Stimulated activated CD8-positive, alpha-beta memory T cell treated with anti-CD3 and anti-CD28 coated beads, Interleukin-4, amount 100 ng/mL, for 1 hour (primary cell): ENCODE measurements at regions not wholly inside any gene's neighbourhood (a gene's known extent, or its start where the extent isn't known, plus 50 kb on each side); places are given as distances from the start of the nearest gene placed in this dataset.

Experiments
- DNase-seq, 2 donors: peaks; one replicate each; pipeline ENCODE4 v3.0.0-alpha.2; 2020; ENCODE audit warnings: low read depth in 2 of 2, low spot score in 1 of 2

DNA sequence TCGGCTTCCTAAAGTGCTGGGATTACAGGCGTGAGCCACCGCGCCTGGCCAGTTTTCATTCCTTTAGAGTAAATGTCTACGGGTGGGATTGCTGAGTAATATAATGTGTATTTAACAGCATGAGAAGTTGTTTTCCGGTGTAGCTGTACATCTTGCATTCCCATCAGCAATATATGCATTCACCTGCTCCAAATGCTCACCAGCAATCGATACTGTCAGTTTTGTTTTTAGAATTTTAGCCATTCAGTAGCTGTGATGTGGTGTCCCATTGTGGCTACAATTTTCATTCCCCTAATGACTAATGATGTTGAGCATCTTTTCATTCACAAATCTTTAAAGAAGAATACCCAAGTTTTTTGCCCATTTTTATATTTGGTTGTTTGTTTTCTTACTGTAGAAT is 134.8 kb upstream of the RGMA start:
- no peak for DNase-seq

DNA sequence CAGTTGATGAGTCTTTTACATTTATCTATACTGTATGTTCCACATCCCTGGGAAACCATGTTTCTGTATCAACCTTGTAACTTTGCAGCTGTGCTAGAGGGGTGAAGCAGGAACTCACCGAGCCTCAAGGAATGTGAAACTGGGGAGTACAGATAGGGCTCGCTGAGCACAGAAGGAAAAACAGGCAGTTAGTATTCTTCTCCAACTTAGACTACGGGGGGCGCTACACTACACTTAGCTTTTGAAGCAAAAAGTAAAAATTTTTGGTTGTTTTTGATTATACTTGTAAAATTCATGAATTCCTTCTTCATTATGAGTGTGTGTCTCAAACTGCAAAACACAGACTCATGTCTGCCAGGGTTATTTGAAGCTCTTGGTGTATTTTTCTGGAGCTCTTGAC is 132.7 kb upstream of the RGMA start:
- no peak for DNase-seq

DNA sequence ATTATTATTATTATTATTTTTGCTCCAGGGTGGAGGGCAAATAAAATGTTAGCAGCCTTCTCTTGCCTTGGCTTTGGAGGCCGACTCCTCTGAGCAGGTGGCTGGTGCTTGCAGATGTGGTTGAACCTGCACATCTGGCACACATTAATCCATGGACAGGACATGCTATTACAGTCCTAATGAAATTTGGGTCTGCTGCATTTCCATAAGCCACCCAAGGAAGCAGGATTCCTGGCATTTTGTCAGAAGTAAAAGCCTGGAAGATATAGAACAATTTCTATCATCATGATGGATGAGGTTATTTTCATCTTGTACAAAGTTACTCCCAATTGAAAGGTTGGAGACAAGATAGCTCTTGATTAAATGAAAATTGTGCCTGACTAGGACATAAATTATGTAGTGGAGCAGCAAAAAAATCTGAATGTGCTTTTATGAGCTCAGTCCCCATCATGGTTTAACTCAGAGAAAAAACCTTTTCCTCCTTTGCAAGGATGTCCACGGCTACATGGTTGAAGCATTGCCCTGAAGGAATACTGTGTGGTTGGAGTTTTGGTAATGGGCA is 130.9 kb upstream of the RGMA start:
- no peak for DNase-seq

- DNase-seq = no peak
Measured at GRCh38 chr15:93217343-93217742, 128.3 kb upstream of the RGMA start.

DNA sequence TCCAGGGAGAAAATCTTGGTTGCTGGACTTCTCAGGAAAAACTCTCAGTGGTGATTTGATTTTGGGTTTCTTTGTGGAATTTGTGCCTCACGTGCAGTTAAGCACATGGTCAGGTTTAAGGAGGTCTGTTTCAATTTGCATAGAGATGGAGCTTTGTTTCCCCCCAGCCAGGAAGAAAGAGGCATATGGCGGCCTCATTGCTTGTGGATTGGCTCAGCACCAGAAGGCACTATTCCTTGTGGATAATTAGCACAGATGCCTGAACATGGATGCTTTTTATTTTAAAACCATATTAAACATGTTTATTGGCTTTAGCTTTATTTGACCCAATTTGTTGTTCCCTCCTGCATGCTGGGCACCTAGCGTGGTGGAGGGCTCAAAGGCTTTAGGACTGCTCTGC is 125.1 kb upstream of the RGMA start:
- no peak for DNase-seq

GRCh38 chr15:93213281-93213680 is 124.3 kb upstream of the RGMA start:
- no peak for DNase-seq

- no peak for DNase-seq
Measured at GRCh38 chr15:93212578-93212977, 123.6 kb upstream of the RGMA start.

- no peak for DNase-seq
Measured at GRCh38 chr15:93210995-93211394, 122.0 kb upstream of the RGMA start.

- no peak for DNase-seq
Measured at GRCh38 chr15:93209690-93210445, 120.9 kb upstream of the RGMA start.

GRCh38 chr15:93206893-93207292 is 117.9 kb upstream of the RGMA start:
- DNase-seq = no peak

GRCh38 chr15:93205413-93205812 is 116.4 kb upstream of the RGMA start:
- no peak for DNase-seq

DNA sequence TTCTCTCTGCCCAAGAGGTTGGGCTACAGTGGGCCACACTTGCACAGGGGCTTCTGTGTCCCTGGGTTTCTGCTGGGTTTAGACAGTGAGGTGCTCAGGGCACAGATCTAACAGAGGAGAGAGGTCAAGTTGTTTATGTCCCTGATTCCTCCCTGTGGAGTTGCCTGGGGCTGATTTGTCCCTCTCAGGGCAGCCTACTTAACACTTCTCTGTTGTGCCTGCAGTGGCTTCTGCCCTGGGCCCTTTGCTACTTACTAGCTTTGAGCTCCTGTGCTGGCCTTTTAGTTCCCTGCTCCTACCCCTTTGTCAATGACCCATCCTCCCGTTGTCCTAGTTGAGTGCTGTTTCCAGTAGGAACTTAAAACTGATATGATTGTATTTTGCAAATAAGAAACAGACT is 114.0 kb upstream of the RGMA start:
- DNase-seq = no peak

- DNase-seq = no peak
Measured at GRCh38 chr15:93202405-93202804, 113.4 kb upstream of the RGMA start.

DNA sequence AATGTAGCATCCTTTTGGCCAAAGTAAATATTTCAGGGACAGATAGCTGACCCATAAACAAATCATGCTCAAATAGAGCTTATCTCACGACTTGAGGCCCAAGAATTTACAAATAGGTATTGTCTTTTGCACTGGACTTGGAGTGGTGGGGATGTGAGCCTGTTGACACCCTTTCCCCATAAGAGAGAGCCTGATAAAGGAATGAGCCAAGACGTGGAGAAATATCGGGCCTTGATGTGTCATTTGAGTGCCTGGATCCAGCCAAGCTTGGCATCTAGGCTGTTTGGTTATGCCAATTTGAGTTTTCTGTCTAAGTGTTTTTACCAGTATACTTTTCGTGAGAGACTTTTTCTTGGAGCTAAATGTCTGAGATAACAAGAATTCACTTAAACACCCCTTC is 112.9 kb upstream of the RGMA start:
- no peak for DNase-seq

DNA sequence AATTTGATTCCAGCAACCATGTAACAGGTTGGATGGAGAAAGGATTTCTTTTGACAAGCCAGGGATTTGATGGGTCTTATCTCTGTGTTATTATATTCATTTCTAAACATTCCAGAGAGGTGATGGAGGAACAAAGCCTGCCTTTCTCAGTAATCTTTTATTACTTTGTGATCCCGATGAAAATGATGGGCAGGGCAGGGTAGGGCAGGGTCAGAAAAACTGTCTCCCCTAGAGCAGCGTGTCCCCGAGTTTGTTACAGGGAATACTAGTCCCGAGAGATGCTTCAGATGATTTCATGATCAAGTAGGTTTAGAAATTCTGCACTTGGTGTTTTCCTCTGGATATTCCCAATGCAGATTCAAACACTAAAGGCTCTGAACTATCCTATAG is 111.8 kb upstream of the RGMA start:
- no peak for DNase-seq

- no peak for DNase-seq
Measured at GRCh38 chr15:93200081-93200836, 111.2 kb upstream of the RGMA start.

GRCh38 chr15:93196135-93196670 is 107.2 kb upstream of the RGMA start:
- no peak for DNase-seq

- no peak for DNase-seq
Measured at GRCh38 chr15:93195109-93195508, 106.1 kb upstream of the RGMA start.

- DNase-seq = no peak
Measured at GRCh38 chr15:93190238-93190637, 101.2 kb upstream of the RGMA start.

DNA sequence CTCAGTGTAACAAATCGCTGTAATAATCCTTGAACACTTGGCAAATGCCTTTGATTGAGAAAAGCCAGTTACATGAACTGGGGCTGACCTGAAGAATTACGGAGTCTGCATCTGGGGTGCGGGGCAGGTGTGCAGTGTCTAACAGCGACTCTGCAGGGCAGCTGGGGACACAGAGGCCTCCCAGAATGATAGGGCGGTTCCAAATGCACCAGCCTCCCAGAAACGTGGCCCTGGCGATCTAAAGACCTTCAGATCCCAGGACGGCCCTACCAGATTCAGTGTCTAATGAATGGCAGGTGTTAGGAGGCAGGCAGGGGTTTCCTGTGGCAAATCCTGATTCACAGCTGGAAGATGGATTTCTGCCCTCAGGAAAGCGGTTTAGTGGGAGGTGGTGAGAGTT is 100.5 kb upstream of the RGMA start:
- DNase-seq = no peak

- no peak for DNase-seq
Measured at GRCh38 chr15:93188236-93188635, 99.2 kb upstream of the RGMA start.

DNA sequence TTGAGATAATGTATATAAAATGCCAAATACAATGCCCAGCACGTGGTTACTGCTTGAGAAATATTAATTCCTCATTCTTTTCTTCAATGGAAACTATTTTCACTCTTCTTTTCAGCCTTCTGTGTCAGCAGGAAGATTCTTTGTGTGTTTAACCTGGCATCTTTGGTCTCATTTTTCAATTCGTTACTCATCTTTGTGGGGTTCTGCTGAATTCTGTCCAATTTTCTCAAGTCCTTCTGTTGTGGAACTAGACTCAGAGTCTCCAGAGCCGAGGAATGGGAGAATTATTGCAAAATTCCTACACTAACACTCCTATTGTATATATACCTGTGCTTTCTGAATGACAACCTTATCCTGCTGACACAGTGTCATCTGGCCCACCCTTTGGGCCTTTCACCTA is 96.8 kb upstream of the RGMA start:
- DNase-seq = no peak
